Endothelial cell of umbilical vein (primary cell): ENCODE measurements at regions not wholly inside any gene's neighbourhood (a gene's known extent, or its start where the extent isn't known, plus 50 kb on each side); places are given as distances from the start of the nearest gene placed in this dataset.

ENCODE experiments used
- BruUV-seq: library from RNA; stranded (reverse); fragments of 400-500 nt; replicated peaks from 2 replicates; lab custom pipeline; 2021; lab: Mats Ljungman, UMichigan
- CTCF ChIA-PET: fragments of 300-600, 350-600 bp; sonication (Branson Sonifier 250); formaldehyde crosslinking; loops from one replicate; lab custom pipeline; 2021; ENCODE audit warnings: antibody characterized with exemption, inconsistent platforms; lab: Charles Lee
- POLR2A ChIA-PET: fragments of 300-600, 350-600 bp; sonication (Branson Sonifier 250); formaldehyde crosslinking; loops from one replicate; lab custom pipeline; 2021; ENCODE audit warnings: antibody characterized with exemption, inconsistent platforms; lab: Charles Lee
- DNase-seq: peaks from one replicate; pipeline ENCODE4 v3.0.0-alpha.2; 2011; ENCODE audit warnings: low read depth, low spot score
- FAIRE-seq: peaks from 2 replicates; lab custom pipeline; 2011; peaks lifted over from hg19 to GRCh38; lab: Jason Lieb, UNC
- H2AFZ ChIP-seq: 2 replicates; pipeline ENCODE4 v1.6.0; 2012; ENCODE audit warnings: low read depth, low read length, control low read depth, inconsistent platforms
- H3K27ac ChIP-seq: 2 replicates; pipeline ENCODE4 v1.5.1; 2011; ENCODE audit warnings: low read depth, mild to moderate bottlenecking, control low read depth, low read length, moderate library complexity; ENCODE audit not compliant: insufficient read depth
- H3K27me3 ChIP-seq, 2 experiments: 2 replicates each; pipeline versions ENCODE4 v1.6.0 to v1.6.1; 2011; ENCODE audit warnings: low read length in 2 of 2, mixed read lengths in 1 of 2; ENCODE audit not compliant: control insufficient read depth in 2 of 2, insufficient read depth in 2 of 2
- H3K36me3 ChIP-seq, 2 experiments: 2 replicates in 1 of 2; 3 replicates in 1 of 2; pipeline ENCODE4 v1.5.1; 2011; ENCODE audit warnings: low read length in 2 of 2, mild to moderate bottlenecking in 1 of 2, moderate library complexity in 1 of 2; ENCODE audit not compliant: control insufficient read depth in 2 of 2, insufficient read depth in 2 of 2; ENCODE audit errors: extremely low read depth in 1 of 2
- H3K4me1 ChIP-seq: 3 replicates; pipeline ENCODE4 v1.5.1; 2011; ENCODE audit warnings: mild to moderate bottlenecking, low read length; ENCODE audit not compliant: control insufficient read depth, insufficient read depth; ENCODE audit errors: extremely low read depth
- H3K4me2 ChIP-seq: 2 replicates; pipeline ENCODE4 v1.6.1; 2011; ENCODE audit warnings: low read length, control low read depth, mixed read lengths; ENCODE audit not compliant: insufficient read depth
- H3K4me3 ChIP-seq, 3 experiments: fragments of 200-600 bp in 1 of 3; sonication (generic), shearing (Covaris generic) in 1 of 3; replicated peaks in 1 of 3; 2 replicates each; pipeline ENCODE4 v1.5.1; 2011 to 2016; ENCODE audit warnings: control low read depth in 3 of 3, low read length in 3 of 3, mild to moderate bottlenecking in 2 of 3, inconsistent platforms in 1 of 3, low read depth in 1 of 3, moderate library complexity in 1 of 3; ENCODE audit not compliant: insufficient read depth in 1 of 3
- H3K79me2 ChIP-seq: 2 replicates; pipeline ENCODE4 v1.6.0; 2012; ENCODE audit warnings: low read length, inconsistent platforms; ENCODE audit not compliant: control insufficient read depth, insufficient read depth
- H3K9ac ChIP-seq: replicated peaks from 2 replicates; pipeline ENCODE3; 2011; ENCODE audit warnings: low read length, control low read depth; ENCODE audit not compliant: insufficient read depth; ENCODE audit errors: extremely low read depth
- H3K9me1 ChIP-seq: replicated peaks from 3 replicates; pipeline ENCODE4 v1.6.0; 2011; ENCODE audit warnings: mild to moderate bottlenecking, low read length; ENCODE audit not compliant: control insufficient read depth, insufficient read depth; ENCODE audit errors: extremely low read depth
- H3K9me3 ChIP-seq: replicated peaks from 2 replicates; pipeline ENCODE4 v1.5.1; 2012; ENCODE audit warnings: low read length, inconsistent platforms; ENCODE audit not compliant: control insufficient read depth, insufficient read depth
- H4K20me1 ChIP-seq: replicated peaks from 2 replicates; pipeline ENCODE3; 2011; ENCODE audit warnings: mild to moderate bottlenecking, low read length; ENCODE audit not compliant: control insufficient read depth, insufficient read depth; ENCODE audit errors: extremely low read depth
- EZH2 ChIP-seq: IDR thresholded peaks from 2 replicates; pipeline ENCODE4 v1.6.1; 2012; ENCODE audit warnings: borderline replicate concordance, low read depth, mild to moderate bottlenecking, moderate library complexity, low read length, inconsistent platforms; ENCODE audit not compliant: severe bottlenecking
- FOS ChIP-seq: IDR thresholded peaks from 2 replicates; pipeline ENCODE4 v1.6.1; 2011; ENCODE audit warnings: mild to moderate bottlenecking, low read length, moderate library complexity, borderline replicate concordance; ENCODE audit not compliant: insufficient read depth
- GATA2 ChIP-seq: IDR thresholded peaks from 2 replicates; pipeline ENCODE4 v1.7.0; 2011; ENCODE audit warnings: low read depth, mild to moderate bottlenecking, moderate library complexity, mixed read lengths, low read length; ENCODE audit not compliant: insufficient read length, insufficient read depth
- JUN ChIP-seq: IDR thresholded peaks from 2 replicates; pipeline ENCODE4 v1.6.1; 2011; ENCODE audit warnings: borderline replicate concordance, low read depth; ENCODE audit not compliant: insufficient read length, insufficient read depth
- MYC ChIP-seq: IDR thresholded peaks from one replicate; pipeline ENCODE4 v1.6.1; 2011; ENCODE audit warnings: mild to moderate bottlenecking, low read depth, low read length
- POLR2A ChIP-seq: IDR thresholded peaks from 2 replicates; pipeline ENCODE4 v1.6.1; 2012; ENCODE audit warnings: low read depth, mild to moderate bottlenecking, control low read depth, low read length
- POLR2AphosphoS5 ChIP-seq: IDR thresholded peaks from 2 replicates; pipeline ENCODE4 v1.6.1; 2012; ENCODE audit warnings: low read depth, mild to moderate bottlenecking, control low read depth, low read length, moderate library complexity; ENCODE audit not compliant: insufficient read depth
- dilution Hi-C: fragments of 300-500 bp; cut with MboI; formaldehyde crosslinking; loops from one replicate; pipeline ENCODE4 v1.15.0; 2019; ENCODE audit warnings: low sequenced_read_pairs; ENCODE audit not compliant: extremely low pct_ligation_motif_present
- intact Hi-C: fragments of 100-400 bp; cut with micrococcal nuclease; formaldehyde crosslinking; loops from one replicate; pipeline ENCODE4 v1.10.0; 2022
- TF ChIP-seq, protein P1 (sequence below): IDR thresholded peaks from 2 replicates; pipeline ENCODE4 v1.6.1; 2011; ENCODE audit not compliant: insufficient read depth, insufficient read length
- TF ChIP-seq, protein P2 (sequence below), 2 donors: IDR thresholded peaks; 1 replicate in 1 of 2; 2 replicates in 1 of 2; pipeline ENCODE4 v1.5.1; 2011; ENCODE audit warnings: low read length in 2 of 2, mild to moderate bottlenecking in 2 of 2, moderate library complexity in 2 of 2, control low read depth in 1 of 2, inconsistent platforms in 1 of 2, low read depth in 1 of 2; ENCODE audit not compliant: insufficient read depth in 1 of 2; ENCODE audit errors: extremely low read depth in 1 of 2

GRCh38 chr3:117104792-117105191, 395.2 kb downstream of the TUSC7 start:
- no peak for FAIRE-seq
- ChIA-PET POLR2A (no interaction called here), CTCF (no interaction called here)
- Histone ChIP-seq H3K4me2 (no peak overlapping the region), H3K9ac (no peak overlapping the region), H3K9me1 (no peaks in the 10 kb centered on the region), H3K36me3 (no peaks in the 10 kb centered on the region), H3K9me3 (no peaks in the 10 kb centered on the region), H2AFZ (no peak overlapping the region), H4K20me1 (no peaks in the 10 kb centered on the region), H3K4me3 (no peak overlapping the region), H3K79me2 (no peaks in the 10 kb centered on the region), H3K27ac (no peak overlapping the region), H3K27me3 (no peaks in the 10 kb centered on the region), H3K4me1 (no peaks in the 10 kb centered on the region)
- intact Hi-C loops (no loop called here), dilution Hi-C loops (no loop called here)
- BruUV-seq = no TSS peak
- TF ChIP-seq MYC (no peak), POLR2A (no peak), POLR2AphosphoS5 (no peak), EZH2 (no peak), GATA2 (no peak), JUN (no peak), FOS (no peak)
- TF ChIP-seq, protein P1, sequence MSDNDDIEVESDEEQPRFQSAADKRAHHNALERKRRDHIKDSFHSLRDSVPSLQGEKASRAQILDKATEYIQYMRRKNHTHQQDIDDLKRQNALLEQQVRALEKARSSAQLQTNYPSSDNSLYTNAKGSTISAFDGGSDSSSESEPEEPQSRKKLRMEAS = no peak
- TF ChIP-seq, protein P2, sequence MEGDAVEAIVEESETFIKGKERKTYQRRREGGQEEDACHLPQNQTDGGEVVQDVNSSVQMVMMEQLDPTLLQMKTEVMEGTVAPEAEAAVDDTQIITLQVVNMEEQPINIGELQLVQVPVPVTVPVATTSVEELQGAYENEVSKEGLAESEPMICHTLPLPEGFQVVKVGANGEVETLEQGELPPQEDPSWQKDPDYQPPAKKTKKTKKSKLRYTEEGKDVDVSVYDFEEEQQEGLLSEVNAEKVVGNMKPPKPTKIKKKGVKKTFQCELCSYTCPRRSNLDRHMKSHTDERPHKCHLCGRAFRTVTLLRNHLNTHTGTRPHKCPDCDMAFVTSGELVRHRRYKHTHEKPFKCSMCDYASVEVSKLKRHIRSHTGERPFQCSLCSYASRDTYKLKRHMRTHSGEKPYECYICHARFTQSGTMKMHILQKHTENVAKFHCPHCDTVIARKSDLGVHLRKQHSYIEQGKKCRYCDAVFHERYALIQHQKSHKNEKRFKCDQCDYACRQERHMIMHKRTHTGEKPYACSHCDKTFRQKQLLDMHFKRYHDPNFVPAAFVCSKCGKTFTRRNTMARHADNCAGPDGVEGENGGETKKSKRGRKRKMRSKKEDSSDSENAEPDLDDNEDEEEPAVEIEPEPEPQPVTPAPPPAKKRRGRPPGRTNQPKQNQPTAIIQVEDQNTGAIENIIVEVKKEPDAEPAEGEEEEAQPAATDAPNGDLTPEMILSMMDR (IDR thresholded peaks at IDR 0.05; ENCODE audit: extremely low read depth in 1 of 2, insufficient read depth in 1 of 2, low read depth in 1 of 2, low read length in 2 of 2) = no peak
- DNase-seq = no peak
